Endodermal cell (in vitro differentiated cells): ENCODE measurements at regions not wholly inside any gene's neighbourhood (a gene's known extent, or its start where the extent isn't known, plus 50 kb on each side); places are given as distances from the start of the nearest gene placed in this dataset.
"Not testable (repeated sequence)": the region's sequence is repeated elsewhere in the genome, so short reads cannot be mapped to it uniquely, and the experiment has no call there.

Experiments
- DNase-seq: peaks from one replicate; pipeline ENCODE4 v3.0.0-alpha.2; 2017
- H3K27ac ChIP-seq: 2 replicates; pipeline ENCODE4 v1.5.1; 2013; ENCODE audit warnings: mild to moderate bottlenecking, low read depth, low read length, moderate library complexity
- H3K27me3 ChIP-seq: 2 replicates; pipeline ENCODE4 v1.6.1; 2013; ENCODE audit warnings: mild to moderate bottlenecking, low read length, moderate library complexity; ENCODE audit not compliant: insufficient read depth, control insufficient read depth, poor library complexity, severe bottlenecking
- H3K36me3 ChIP-seq: 2 replicates; pipeline ENCODE4 v1.7.0; 2013; ENCODE audit warnings: mild to moderate bottlenecking, low read length, moderate library complexity; ENCODE audit not compliant: control insufficient read depth, insufficient read depth
- H3K4me1 ChIP-seq: one replicate; pipeline ENCODE4 v1.7.0; 2013; ENCODE audit warnings: low read length; ENCODE audit not compliant: control insufficient read depth, insufficient read depth
- H3K4me3 ChIP-seq: 2 replicates; pipeline ENCODE4 v1.5.1; 2013; ENCODE audit warnings: mild to moderate bottlenecking, low read length, moderate library complexity
- H3K9ac ChIP-seq: 2 replicates; pipeline ENCODE4 v1.6.1; 2013; ENCODE audit warnings: mild to moderate bottlenecking, low read length, moderate library complexity; ENCODE audit not compliant: poor library complexity, severe bottlenecking; ENCODE audit errors: extremely low read depth
- H3K9me3 ChIP-seq: 2 replicates; pipeline ENCODE4 v1.6.1; 2013; ENCODE audit warnings: mild to moderate bottlenecking, low read length, moderate library complexity; ENCODE audit not compliant: control insufficient read depth
- H3K27ac Mint-ChIP-seq: 2 replicates; pipeline ENCODE4 v1.8.0; 2020; ENCODE audit warnings: mixed read lengths
- H3K27me3 Mint-ChIP-seq: 2 replicates; pipeline ENCODE4 v1.8.0; 2021; ENCODE audit warnings: mild to moderate bottlenecking, mixed read lengths; ENCODE audit not compliant: insufficient read depth
- H3K36me3 Mint-ChIP-seq: 2 replicates; pipeline ENCODE4 v1.8.0; 2020; ENCODE audit warnings: low read depth, mixed read lengths
- H3K4me1 Mint-ChIP-seq: 2 replicates; pipeline ENCODE4 v1.8.0; 2020; ENCODE audit warnings: mixed read lengths
- H3K4me3 Mint-ChIP-seq: 2 replicates; pipeline ENCODE4 v1.8.0; 2020; ENCODE audit warnings: mild to moderate bottlenecking, moderate library complexity, mixed read lengths
- H3K9me3 Mint-ChIP-seq: 2 replicates; pipeline ENCODE4 v1.8.0; 2020; ENCODE audit warnings: mild to moderate bottlenecking, mixed read lengths
- CTCF ChIP-seq: fragments of 200-600 bp; sonication (generic); conservative IDR thresholded peaks from 2 replicates; pipeline ENCODE4 v1.5.0; 2021; ENCODE audit warnings: antibody characterized with exemption, mild to moderate bottlenecking
- WGBS, 2 experiments: methylation state at CpG; one replicate each; pipeline versions ENCODE4 v1.1.5 to v1.1.7; 2013; ENCODE audit warnings: missing lambda C conversion rate in 2 of 2, mixed read lengths in 1 of 2; ENCODE audit not compliant: insufficient coverage in 1 of 2, insufficient read length in 1 of 2; 5-methylcytosine and 5-hydroxymethylcytosine counted together

GRCh38 chr6:68189217-68189815 is 445.8 kb upstream of the ADGRB3 start:
- Mint-ChIP-seq H3K4me3 (no peak overlapping the region), H3K27ac (no peak overlapping the region), H3K27me3 (no peaks in the 10 kb centered on the region), H3K4me1 (no peaks in the 10 kb centered on the region), H3K36me3 (no peaks in the 10 kb centered on the region), H3K9me3 (peaks cover 2% of the 10 kb centered on the region)
- no peaks in the 10 kb centered on the region for H3K9me3 ChIP-seq
- no peaks in the 10 kb centered on the region for H3K27me3 ChIP-seq
- WGBS, 2 experiments = 75 to 88% methylated on average over 1 to 3 of the region's 3 CpGs
- H3K36me3 ChIP-seq = no peaks in the 10 kb centered on the region
- no peak overlapping the region for H3K4me3 ChIP-seq
- DNase-seq = no peak
- H3K27ac ChIP-seq = no peak overlapping the region
- TF ChIP-seq CTCF = no peak
- H3K4me1 ChIP-seq = no peaks in the 10 kb centered on the region
- H3K9ac ChIP-seq = no peak overlapping the region

DNA sequence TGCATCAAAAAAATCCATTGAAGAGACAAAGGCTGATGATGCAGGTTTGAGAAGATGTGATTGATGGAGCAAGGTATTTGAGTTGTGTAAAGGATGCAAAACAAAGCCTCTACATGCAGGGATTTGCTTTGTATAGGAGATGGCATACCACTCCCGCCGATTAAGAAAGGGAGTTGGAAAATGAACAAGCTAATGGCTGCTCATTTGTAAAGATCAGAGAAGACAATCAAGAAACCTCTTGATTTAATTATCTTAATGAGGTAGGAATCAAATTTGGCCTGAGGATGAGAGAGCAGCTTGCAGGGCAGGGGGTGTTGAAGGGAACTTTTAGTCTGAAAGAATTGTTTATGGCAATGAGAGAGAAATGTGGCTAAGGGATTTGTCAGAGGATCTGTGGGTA is 448.2 kb upstream of the ADGRB3 start:
- Histone ChIP-seq H3K36me3 (no peaks in the 10 kb centered on the region), H3K9ac (no peak overlapping the region), H3K27me3 (no peaks in the 10 kb centered on the region), H3K27ac (no peak overlapping the region), H3K9me3 (peaks cover 7% of the 10 kb centered on the region), H3K4me3 (no peak overlapping the region), H3K4me1 (no peaks in the 10 kb centered on the region)
- H3K27me3 Mint-ChIP-seq = peaks cover 5% of the 10 kb centered on the region
- H3K4me3 Mint-ChIP-seq = no peak overlapping the region
- no peak overlapping the region for H3K27ac Mint-ChIP-seq
- no peaks in the 10 kb centered on the region for H3K36me3 Mint-ChIP-seq
- WGBS, 2 experiments = 89% methylated on average over 2 of the region's 2 CpGs; no CpG with 5 or more reads in 1 of the 2 experiments
- H3K4me1 Mint-ChIP-seq = peaks cover 13% of the 10 kb centered on the region
- peaks cover 7% of the 10 kb centered on the region for H3K9me3 Mint-ChIP-seq
- DNase-seq = no peak
- TF ChIP-seq CTCF = no peak

- no peak for TF ChIP-seq CTCF
- H3K36me3 ChIP-seq = no peaks in the 10 kb centered on the region
- no peak for DNase-seq
- H3K27me3 ChIP-seq = no peaks in the 10 kb centered on the region
- H3K4me3 ChIP-seq = no peak overlapping the region
- Mint-ChIP-seq H3K4me3 (no peak overlapping the region), H3K27me3 (peaks cover 31% of the 10 kb centered on the region), H3K9me3 (peaks cover 37% of the 10 kb centered on the region), H3K27ac (no peak overlapping the region), H3K36me3 (peaks cover 19% of the 10 kb centered on the region), H3K4me1 (peaks cover 19% of the 10 kb centered on the region)
- WGBS, 2 experiments = 67 to 74% methylated on average over 1 to 3 of the region's 3 CpGs
- no peak overlapping the region for H3K9ac ChIP-seq
- no peaks in the 10 kb centered on the region for H3K4me1 ChIP-seq
- H3K27ac ChIP-seq = no peak overlapping the region
- peaks cover 25% of the 10 kb centered on the region for H3K9me3 ChIP-seq
These were observed 452.7 kb upstream of the ADGRB3 start for GRCh38 chr6:68182386-68182785.

DNA sequence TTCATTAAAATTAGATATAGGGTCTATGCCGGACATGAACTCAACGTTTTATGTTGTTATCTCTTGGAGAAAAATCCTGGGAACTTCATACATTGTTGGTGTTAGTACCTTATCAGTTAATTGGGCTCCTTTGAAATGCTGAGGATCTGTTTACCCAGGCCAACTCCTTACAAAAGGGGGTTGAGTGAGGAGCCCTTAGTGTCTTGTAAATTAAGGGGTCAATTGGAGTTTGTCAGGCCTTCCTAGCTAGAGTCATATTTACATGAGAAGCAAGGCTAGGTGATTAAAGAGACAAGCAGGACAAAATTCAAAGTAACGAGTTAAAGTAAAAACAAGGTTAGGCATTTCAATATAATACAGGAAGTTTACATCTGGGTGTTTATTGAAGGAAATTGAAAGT is 454.1 kb upstream of the ADGRB3 start:
- DNase-seq, H3K4me3 Mint-ChIP-seq, H3K27ac Mint-ChIP-seq, H3K4me1 ChIP-seq, H3K9ac ChIP-seq, H3K27ac ChIP-seq, H3K27me3 ChIP-seq, H3K36me3 ChIP-seq: not testable (repeated sequence)
- Mint-ChIP-seq H3K4me1 (peaks cover 19% of the 10 kb centered on the region), H3K9me3 (peaks cover 42% of the 10 kb centered on the region), H3K36me3 (peaks cover 19% of the 10 kb centered on the region), H3K27me3 (peaks cover 33% of the 10 kb centered on the region)
- peak overlapping the region; percentile 2 for H3K4me3 ChIP-seq
- 48 to 57% methylated on average over 2 to 3 of the region's 3 CpGs for WGBS, 2 experiments
- peaks cover 25% of the 10 kb centered on the region for H3K9me3 ChIP-seq
